ENCODE measurements at regions not wholly inside any gene's neighbourhood (a gene's known extent, or its start where the extent isn't known, plus 50 kb on each side); places are given as distances from the start of the nearest gene placed in this dataset.

GRCh38 chr2:176493226-176493825 lies 224.1 kb downstream of the MTX2 start:
- Histone ChIP-seq H3K9me3 (ENCODE audit: low read length) (no peaks in the 10 kb centered on the region), H3K27ac (ENCODE audit: low read depth, low read length, poor library complexity, severe bottlenecking) (no peak overlapping the region), H3K4me1 (ENCODE audit: insufficient read depth, low read length, poor library complexity, severe bottlenecking) (no peaks in the 10 kb centered on the region), H3K4me3 (ENCODE audit: low read depth, low read length, poor library complexity, severe bottlenecking) (no peak overlapping the region), H3K9me2 (ENCODE audit: insufficient read depth, low read length) (no peaks in the 10 kb centered on the region), H3K36me3 (ENCODE audit: insufficient read depth, low read length) (no peaks in the 10 kb centered on the region), H2AFZ (ENCODE audit: low read length) (no peak overlapping the region), H3K4me2 (ENCODE audit: low read length) (no peak overlapping the region), H3K79me2 (ENCODE audit: insufficient read depth, low read depth, low read length) (no peaks in the 10 kb centered on the region), H4K20me1 (ENCODE audit: insufficient read depth, low read length) (no peaks in the 10 kb centered on the region)
- no peak for DNase-seq (ENCODE audit: low spot score)
- intact Hi-C loops (cut with micrococcal nuclease; ENCODE audit: unreplicated experiment) = no loop called here
- BruUV-seq (replicated peaks) = no TSS peak
- TF ChIP-seq CTCF (conservative IDR thresholded peaks at IDR 0.05; ENCODE audit: low read length) = no peak
- no peak for TF ChIP-seq EZH2phosphoT487 (IDR thresholded peaks at IDR 0.05; ENCODE audit: borderline replicate concordance, low read depth, low read length)
- POLR2A ChIA-PET = interaction anchor here (0.6 kb wide), 1 partner anchor 349 kb away, joined by 5 read pairs; no protein-coding TSS in a partner anchor
- CTCF ChIA-PET (ENCODE audit: unreplicated experiment) = no interaction called here

GRCh38 chr2:176493909-176494308 lies 224.7 kb downstream of the MTX2 start:
- TF ChIP-seq CTCF (conservative IDR thresholded peaks at IDR 0.05; ENCODE audit: low read length) (no peak), EZH2phosphoT487 (IDR thresholded peaks at IDR 0.05; ENCODE audit: borderline replicate concordance, low read depth, low read length) (no peak)
- intact Hi-C loops (cut with micrococcal nuclease; ENCODE audit: unreplicated experiment) = no loop called here
- Histone ChIP-seq H3K4me1 (ENCODE audit: insufficient read depth, low read length, poor library complexity, severe bottlenecking) (no peaks in the 10 kb centered on the region), H4K20me1 (ENCODE audit: insufficient read depth, low read length) (no peaks in the 10 kb centered on the region), H3K27ac (ENCODE audit: low read depth, low read length, poor library complexity, severe bottlenecking) (no peak overlapping the region), H2AFZ (ENCODE audit: low read length) (no peak overlapping the region), H3K9me3 (ENCODE audit: low read length) (no peaks in the 10 kb centered on the region), H3K4me3 (ENCODE audit: low read depth, low read length, poor library complexity, severe bottlenecking) (no peak overlapping the region), H3K9me2 (ENCODE audit: insufficient read depth, low read length) (no peaks in the 10 kb centered on the region), H3K79me2 (ENCODE audit: insufficient read depth, low read depth, low read length) (no peaks in the 10 kb centered on the region), H3K4me2 (ENCODE audit: low read length) (no peak overlapping the region), H3K36me3 (ENCODE audit: insufficient read depth, low read length) (no peaks in the 10 kb centered on the region)
- ChIA-PET CTCF (ENCODE audit: unreplicated experiment) (no interaction called here), POLR2A (interaction anchor here (1.1 kb wide), 1 partner anchor 13 kb away, joined by 3 read pairs; no protein-coding TSS in a partner anchor)
- no TSS peak for BruUV-seq (replicated peaks)
- DNase-seq (ENCODE audit: low spot score) = no peak

GRCh38 chr2:176494949-176495353 lies 225.7 kb downstream of the MTX2 start:
- BruUV-seq (replicated peaks) = no TSS peak
- ChIA-PET CTCF (ENCODE audit: unreplicated experiment) (no interaction called here), POLR2A (interaction anchor here (1.1 kb wide), 1 partner anchor 14 kb away, joined by 3 read pairs; no protein-coding TSS in a partner anchor)
- TF ChIP-seq EZH2phosphoT487 (IDR thresholded peaks at IDR 0.05; ENCODE audit: borderline replicate concordance, low read depth, low read length) (no peak), CTCF (conservative IDR thresholded peaks at IDR 0.05; ENCODE audit: low read length) (no peak)
- H3K9me3 ChIP-seq (ENCODE audit: low read length) = no peaks in the 10 kb centered on the region
- H2AFZ ChIP-seq (ENCODE audit: low read length) = no peak overlapping the region
- DNase-seq (ENCODE audit: low spot score) = no peak
- no peaks in the 10 kb centered on the region for H3K4me1 ChIP-seq (ENCODE audit: insufficient read depth, low read length, poor library complexity, severe bottlenecking)
- no peaks in the 10 kb centered on the region for H3K79me2 ChIP-seq (ENCODE audit: insufficient read depth, low read depth, low read length)
- no peak overlapping the region for H3K4me2 ChIP-seq (ENCODE audit: low read length)
- intact Hi-C loops (cut with micrococcal nuclease; ENCODE audit: unreplicated experiment) = no loop called here
- no peak overlapping the region for H3K27ac ChIP-seq (ENCODE audit: low read depth, low read length, poor library complexity, severe bottlenecking)
- H3K36me3 ChIP-seq (ENCODE audit: insufficient read depth, low read length) = no peaks in the 10 kb centered on the region
- H3K9me2 ChIP-seq (ENCODE audit: insufficient read depth, low read length) = no peaks in the 10 kb centered on the region
- no peak overlapping the region for H3K4me3 ChIP-seq (ENCODE audit: low read depth, low read length, poor library complexity, severe bottlenecking)
- no peaks in the 10 kb centered on the region for H4K20me1 ChIP-seq (ENCODE audit: insufficient read depth, low read length)
